ENCODE measurements at regions not wholly inside any gene's neighbourhood (a gene's known extent, or its start where the extent isn't known, plus 50 kb on each side); places are given as distances from the start of the nearest gene placed in this dataset.

DNA sequence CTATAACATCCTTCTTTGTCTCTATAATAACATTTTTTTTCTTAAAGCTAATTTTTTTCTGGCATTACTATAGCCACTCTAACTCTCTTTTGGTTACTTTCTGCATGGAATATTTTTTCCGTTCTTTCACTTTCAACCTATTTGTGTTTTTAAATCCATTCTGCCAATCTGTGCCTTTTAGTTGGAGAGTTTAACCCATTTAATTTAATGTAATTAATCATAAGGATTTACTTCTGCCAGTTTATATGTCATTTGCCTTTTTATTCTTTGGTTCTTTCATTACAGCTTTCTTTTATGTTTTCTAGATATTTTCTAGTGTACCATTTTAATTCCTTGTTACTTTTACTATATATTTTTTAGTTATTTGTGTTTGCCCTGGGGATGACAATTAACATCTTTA is 78.6 kb downstream of the TMEM270 start:
- Histone ChIP-seq H3K9me3 (no peaks in the 10 kb centered on the region), H3K27me3 (no peaks in the 10 kb centered on the region), H3K4me1 (no peaks in the 10 kb centered on the region), H3K36me3 (ENCODE audit: low read depth, missing control alignments) (no peaks in the 10 kb centered on the region), H3K4me3 (no peak overlapping the region), H3K27ac (no peak overlapping the region)
- 89 to 92% methylated on average over 1 of the region's 1 CpG for WGBS, 2 donors
- intact Hi-C loops (cut with DNase I; ENCODE audit: low total_unique reads): no loop called here
- TF ChIP-seq, protein P1, sequence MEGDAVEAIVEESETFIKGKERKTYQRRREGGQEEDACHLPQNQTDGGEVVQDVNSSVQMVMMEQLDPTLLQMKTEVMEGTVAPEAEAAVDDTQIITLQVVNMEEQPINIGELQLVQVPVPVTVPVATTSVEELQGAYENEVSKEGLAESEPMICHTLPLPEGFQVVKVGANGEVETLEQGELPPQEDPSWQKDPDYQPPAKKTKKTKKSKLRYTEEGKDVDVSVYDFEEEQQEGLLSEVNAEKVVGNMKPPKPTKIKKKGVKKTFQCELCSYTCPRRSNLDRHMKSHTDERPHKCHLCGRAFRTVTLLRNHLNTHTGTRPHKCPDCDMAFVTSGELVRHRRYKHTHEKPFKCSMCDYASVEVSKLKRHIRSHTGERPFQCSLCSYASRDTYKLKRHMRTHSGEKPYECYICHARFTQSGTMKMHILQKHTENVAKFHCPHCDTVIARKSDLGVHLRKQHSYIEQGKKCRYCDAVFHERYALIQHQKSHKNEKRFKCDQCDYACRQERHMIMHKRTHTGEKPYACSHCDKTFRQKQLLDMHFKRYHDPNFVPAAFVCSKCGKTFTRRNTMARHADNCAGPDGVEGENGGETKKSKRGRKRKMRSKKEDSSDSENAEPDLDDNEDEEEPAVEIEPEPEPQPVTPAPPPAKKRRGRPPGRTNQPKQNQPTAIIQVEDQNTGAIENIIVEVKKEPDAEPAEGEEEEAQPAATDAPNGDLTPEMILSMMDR (IDR thresholded peaks at IDR 0.05): no peak
- TF ChIP-seq POLR2A (IDR thresholded peaks at IDR 0.05): no peak
- no peak for DNase-seq

- DNase-seq: no peak
- intact Hi-C loops (cut with DNase I; ENCODE audit: low total_unique reads): no loop called here
Measured at GRCh38 chr7:73940701-73941238, 79.8 kb downstream of the TMEM270 start.

GRCh38 chr7:73941836-73942551 is 81.0 kb downstream of the TMEM270 start:
- intact Hi-C loops (cut with DNase I; ENCODE audit: low total_unique reads): no loop called here
- DNase-seq: no peak
- no peak for TF ChIP-seq POLR2A (IDR thresholded peaks at IDR 0.05)
- TF ChIP-seq, protein P1 (IDR thresholded peaks at IDR 0.05): no peak
- H3K4me1 ChIP-seq: no peaks in the 10 kb centered on the region
- H3K27me3 ChIP-seq: no peaks in the 10 kb centered on the region
- H3K27ac ChIP-seq: no peak overlapping the region
- H3K36me3 ChIP-seq (ENCODE audit: low read depth, missing control alignments): no peaks in the 10 kb centered on the region
- no peaks in the 10 kb centered on the region for H3K9me3 ChIP-seq
- WGBS, 2 donors: 89 to 96% methylated on average over 2 of the region's 2 CpGs
- H3K4me3 ChIP-seq: no peak overlapping the region

More at GRCh38 chr7:73940701-73941238, 79.8 kb downstream of the TMEM270 start:
- Histone ChIP-seq H3K4me3 (no peak overlapping the region), H3K9me3 (no peaks in the 10 kb centered on the region), H3K27me3 (no peaks in the 10 kb centered on the region), H3K4me1 (no peaks in the 10 kb centered on the region), H3K36me3 (ENCODE audit: low read depth, missing control alignments) (no peaks in the 10 kb centered on the region), H3K27ac (no peak overlapping the region)
- 90% methylated on average over 2 of the region's 2 CpGs for WGBS, 2 donors
- TF ChIP-seq POLR2A (IDR thresholded peaks at IDR 0.05): no peak
- TF ChIP-seq, protein P1 (IDR thresholded peaks at IDR 0.05): no peak

DNA sequence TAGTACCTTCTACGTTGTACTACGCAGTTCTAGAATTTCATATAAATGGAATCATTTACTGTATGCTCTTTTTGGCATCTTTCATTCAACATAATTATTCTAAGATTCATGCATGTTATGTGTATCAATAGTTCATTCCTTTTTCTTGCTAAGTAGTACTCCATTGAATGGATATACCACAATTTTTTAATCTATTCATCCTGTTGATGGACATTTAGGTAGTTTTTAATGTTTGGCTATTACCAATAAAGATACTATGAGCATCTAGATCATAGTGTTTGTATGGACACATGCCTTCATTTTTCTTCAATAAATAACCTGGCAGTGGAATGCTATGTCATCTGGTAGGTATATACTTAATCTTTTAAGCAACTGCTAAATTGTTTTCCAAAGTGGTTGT is 83.0 kb upstream of the ELN start:
- Histone ChIP-seq H3K4me3 (no peak overlapping the region), H3K9me3 (no peaks in the 10 kb centered on the region), H3K27me3 (no peaks in the 10 kb centered on the region), H3K4me1 (no peaks in the 10 kb centered on the region), H3K36me3 (ENCODE audit: low read depth, missing control alignments) (no peaks in the 10 kb centered on the region), H3K27ac (no peak overlapping the region)
- TF ChIP-seq, protein P1 (IDR thresholded peaks at IDR 0.05): no peak
- no peak for TF ChIP-seq POLR2A (IDR thresholded peaks at IDR 0.05)
- intact Hi-C loops (cut with DNase I; ENCODE audit: low total_unique reads): no loop called here
- DNase-seq: no peak
- whole genome bisulfite sequencing, 2 donors: 94 to 96% methylated on average over 2 of the region's 2 CpGs

DNA sequence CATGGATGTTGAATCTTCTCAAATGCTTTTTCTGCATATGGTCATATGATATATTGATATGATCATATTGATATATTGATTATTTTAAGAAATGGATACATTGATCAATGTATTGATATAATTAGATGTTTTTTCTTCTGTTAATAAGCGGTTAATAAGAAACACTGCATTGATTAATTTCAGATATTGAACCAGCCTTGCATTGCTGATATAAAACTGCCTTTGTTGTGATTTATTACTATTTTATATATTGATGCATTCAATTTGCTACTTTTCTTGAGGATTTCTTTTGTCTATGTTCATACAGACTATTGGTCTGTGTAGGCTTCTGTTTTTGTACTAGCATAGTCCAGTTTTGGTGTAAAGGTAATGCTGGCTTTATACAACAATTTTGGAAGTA is 79.7 kb upstream of the ELN start:
- no peak overlapping the region for H3K27ac ChIP-seq
- H3K9me3 ChIP-seq: no peaks in the 10 kb centered on the region
- no peaks in the 10 kb centered on the region for H3K36me3 ChIP-seq (ENCODE audit: low read depth, missing control alignments)
- TF ChIP-seq, protein P1 (IDR thresholded peaks at IDR 0.05): no peak
- no peak for TF ChIP-seq POLR2A (IDR thresholded peaks at IDR 0.05)
- DNase-seq: no peak
- no peaks in the 10 kb centered on the region for H3K4me1 ChIP-seq
- intact Hi-C loops (cut with DNase I; ENCODE audit: low total_unique reads): no loop called here
- no peak overlapping the region for H3K4me3 ChIP-seq
- WGBS, 2 donors: 97 to 98% methylated on average over 1 of the region's 1 CpG
- H3K27me3 ChIP-seq: no peaks in the 10 kb centered on the region
